A549 (cell line): ENCODE measurements at regions not wholly inside any gene's neighbourhood (a gene's known extent, or its start where the extent isn't known, plus 50 kb on each side); places are given as distances from the start of the nearest gene placed in this dataset.

Source experiments
- CEBPB ChIP-seq, 2 experiments: fragments of >200 bp in 1 of 2; sonication (Bioruptor Twin) in 1 of 2; formaldehyde crosslinking in 1 of 2; IDR thresholded peaks; 2 replicates each; pipeline ENCODE4 v1.6.1; 2012 to 2016
- EP300 ChIP-seq, 2 experiments: fragments of >200 bp; sonication (Bioruptor Twin); formaldehyde crosslinking; IDR thresholded peaks; 2 replicates in 1 of 2; 3 replicates in 1 of 2; pipeline ENCODE4 v1.6.1; 2016 to 2017

GRCh38 chr15:93830221-93831080 lies 400.9 kb upstream of the MCTP2 start:
- TF ChIP-seq CEBPB (IDR thresholded peaks at IDR 0.05), result no peak
- no peak for TF ChIP-seq EP300 (IDR thresholded peaks at IDR 0.05)
